HUES6 (cell line): ENCODE measurements at regions not wholly inside any gene's neighbourhood (a gene's known extent, or its start where the extent isn't known, plus 50 kb on each side); places are given as distances from the start of the nearest gene placed in this dataset.

ENCODE experiments used
- H3K27ac ChIP-seq: 2 replicates; pipeline ENCODE4 v1.7.0; 2013; ENCODE audit warnings: low read depth, mild to moderate bottlenecking, low read length, inconsistent platforms
- H3K27me3 ChIP-seq: 2 replicates; pipeline ENCODE4 v1.6.1; 2013; ENCODE audit warnings: low read length; ENCODE audit not compliant: control insufficient read depth, insufficient read depth
- H3K36me3 ChIP-seq: 2 replicates; pipeline ENCODE4 v1.6.1; 2013; ENCODE audit warnings: low read length; ENCODE audit not compliant: control insufficient read depth, insufficient read depth
- H3K4me1 ChIP-seq: 2 replicates; pipeline ENCODE4 v1.6.1; 2013; ENCODE audit warnings: low read length; ENCODE audit not compliant: control insufficient read depth, insufficient read depth
- H3K4me3 ChIP-seq: 2 replicates; pipeline ENCODE4 v1.5.1; 2013; ENCODE audit warnings: low read depth, low read length
- H3K9ac ChIP-seq: one replicate; pipeline ENCODE4 v1.6.1; 2013; ENCODE audit warnings: mild to moderate bottlenecking, low read length
- H3K9me3 ChIP-seq: 2 replicates; pipeline ENCODE4 v1.6.1; 2013; ENCODE audit warnings: low read depth, low read length; ENCODE audit not compliant: control insufficient read depth, insufficient read depth

- H3K4me3 ChIP-seq, result no peak overlapping the region
- H3K9ac ChIP-seq, result no peak overlapping the region
- no peak overlapping the region for H3K27ac ChIP-seq
- H3K27me3 ChIP-seq, result no peaks in the 10 kb centered on the region
- H3K9me3 ChIP-seq, result no peaks in the 10 kb centered on the region
- H3K4me1 ChIP-seq, result no peaks in the 10 kb centered on the region
- H3K36me3 ChIP-seq, result no peaks in the 10 kb centered on the region
Measured at GRCh38 chr15:93553167-93553935, 464.3 kb upstream of the RGMA start.

GRCh38 chr15:93543093-93543492, 454.1 kb upstream of the RGMA start:
- H3K27ac ChIP-seq, result no peak overlapping the region
- H3K36me3 ChIP-seq, result no peaks in the 10 kb centered on the region
- no peak overlapping the region for H3K4me3 ChIP-seq
- H3K4me1 ChIP-seq, result no peaks in the 10 kb centered on the region
- peaks cover 3% of the 10 kb centered on the region; the same call in 1 of the 2 replicates for H3K9me3 ChIP-seq
- H3K9ac ChIP-seq, result no peak overlapping the region
- no peaks in the 10 kb centered on the region for H3K27me3 ChIP-seq

DNA sequence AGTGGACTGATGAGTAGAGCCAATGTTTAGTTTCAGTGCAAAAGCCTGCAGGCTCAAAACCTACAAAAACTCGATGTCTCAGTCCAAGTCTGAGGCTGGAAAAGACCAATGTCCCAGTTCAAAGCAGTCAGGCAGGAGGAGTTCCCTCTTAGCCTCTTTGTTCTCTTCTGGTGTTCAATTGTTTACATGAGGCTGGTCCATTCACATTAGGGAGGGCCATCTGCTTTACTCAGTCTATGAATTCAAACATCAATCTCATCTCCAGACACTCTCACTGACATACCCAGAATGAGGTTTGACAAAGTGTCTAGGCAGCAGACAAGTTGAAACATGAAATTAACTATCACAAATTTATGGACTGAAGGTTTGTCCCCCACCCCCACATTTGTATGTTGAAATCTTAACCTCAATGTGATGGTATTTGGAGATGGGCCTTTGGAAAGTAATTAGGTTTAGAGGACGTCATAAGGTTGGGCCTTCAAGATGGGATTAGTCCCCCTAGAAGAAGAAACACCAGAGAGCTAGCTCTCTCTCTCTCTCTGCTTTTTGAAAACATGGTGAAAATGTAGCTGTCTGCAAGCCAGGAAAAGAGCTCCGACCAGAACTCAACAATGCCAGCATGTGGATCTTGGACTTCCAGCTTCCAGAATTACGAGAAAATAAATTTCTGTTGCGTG, 438.5 kb upstream of the RGMA start:
- no peak overlapping the region for H3K27ac ChIP-seq
- H3K36me3 ChIP-seq, result no peaks in the 10 kb centered on the region
- H3K9me3 ChIP-seq, result no peaks in the 10 kb centered on the region
- H3K4me1 ChIP-seq, result peaks cover 4% of the 10 kb centered on the region
- H3K27me3 ChIP-seq, result no peaks in the 10 kb centered on the region; the same call in 1 of the 2 replicates
- no peak overlapping the region for H3K4me3 ChIP-seq
- no peak overlapping the region for H3K9ac ChIP-seq

DNA sequence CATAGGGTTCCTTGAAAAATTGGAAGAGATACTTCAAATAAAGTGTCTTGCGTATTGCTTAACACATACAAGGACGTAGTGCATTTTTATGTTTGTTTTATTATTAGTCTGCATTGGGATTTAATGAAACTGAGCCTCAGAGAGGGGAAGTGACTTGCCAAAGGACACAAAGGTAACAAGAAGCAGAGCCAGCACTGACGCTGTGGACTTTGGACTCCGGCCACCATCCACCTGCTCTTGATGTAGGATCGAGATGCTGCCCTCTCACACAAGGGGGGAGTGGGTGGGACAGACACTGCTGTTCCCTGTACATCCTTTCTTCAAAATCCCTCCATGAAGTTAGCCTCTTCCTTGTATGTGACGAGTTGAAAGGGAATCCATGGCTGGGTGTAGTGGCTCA, 435.4 kb upstream of the RGMA start:
- Histone ChIP-seq H3K27ac (no peak overlapping the region), H3K4me3 (no peak overlapping the region), H3K36me3 (no peaks in the 10 kb centered on the region), H3K27me3 (no peaks in the 10 kb centered on the region), H3K9ac (no peak overlapping the region), H3K4me1 (peaks cover 4% of the 10 kb centered on the region), H3K9me3 (no peaks in the 10 kb centered on the region)

DNA sequence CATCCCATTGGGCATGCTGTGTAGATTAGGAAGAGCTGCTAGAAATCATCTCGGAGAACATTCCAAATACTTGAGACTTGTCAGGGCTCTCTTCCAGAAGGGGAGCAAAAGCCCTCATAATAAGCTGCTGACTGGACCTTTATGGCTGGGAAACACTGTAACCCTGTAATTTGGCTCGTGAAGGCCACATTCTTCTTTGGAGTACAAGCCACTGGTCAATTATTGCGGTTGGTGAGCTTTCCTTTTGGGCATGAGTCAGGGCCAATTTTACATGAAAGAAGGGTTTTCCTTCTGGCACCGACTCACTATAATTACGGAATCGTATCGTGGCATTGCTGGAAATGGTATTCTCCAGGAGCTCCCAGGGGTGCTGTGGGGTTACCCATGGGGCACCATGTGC, 434.5 kb upstream of the RGMA start:
- Histone ChIP-seq H3K9ac (no peak overlapping the region), H3K9me3 (no peaks in the 10 kb centered on the region), H3K27me3 (no peaks in the 10 kb centered on the region), H3K36me3 (no peaks in the 10 kb centered on the region), H3K4me1 (peaks cover 4% of the 10 kb centered on the region), H3K4me3 (no peak overlapping the region), H3K27ac (no peak overlapping the region)

GRCh38 chr15:93520206-93520605, 431.2 kb upstream of the RGMA start:
- Histone ChIP-seq H3K36me3 (no peaks in the 10 kb centered on the region), H3K27ac (no peak overlapping the region), H3K27me3 (no peaks in the 10 kb centered on the region), H3K4me3 (no peak overlapping the region), H3K9ac (no peak overlapping the region), H3K4me1 (no peaks in the 10 kb centered on the region), H3K9me3 (no peaks in the 10 kb centered on the region)

GRCh38 chr15:93519599-93519998, 430.6 kb upstream of the RGMA start:
- Histone ChIP-seq H3K27me3 (no peaks in the 10 kb centered on the region), H3K36me3 (no peaks in the 10 kb centered on the region), H3K9ac (no peak overlapping the region)

DNA sequence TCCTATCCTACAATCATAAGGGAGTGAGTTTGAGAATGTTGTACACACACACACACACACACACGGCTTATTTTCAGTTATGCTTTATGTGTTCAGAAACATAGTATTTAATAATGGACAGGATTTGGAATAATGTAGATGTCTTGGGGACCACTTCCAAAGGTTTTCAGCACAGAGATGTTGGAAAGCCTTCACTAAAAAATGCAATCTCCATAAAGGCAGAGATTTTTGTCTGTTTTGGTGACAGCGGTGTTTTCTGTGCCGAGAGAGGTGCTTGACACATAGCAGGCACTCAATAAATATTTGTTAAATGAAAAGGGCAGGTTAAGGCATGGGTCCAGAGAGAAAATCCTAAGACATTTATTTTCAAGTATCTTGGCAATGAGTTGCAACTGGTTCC, 428.2 kb upstream of the RGMA start:
- no peak overlapping the region for H3K9ac ChIP-seq
- H3K27me3 ChIP-seq, result no peaks in the 10 kb centered on the region
- H3K4me3 ChIP-seq, result no peak overlapping the region
- no peaks in the 10 kb centered on the region for H3K36me3 ChIP-seq
- no peaks in the 10 kb centered on the region for H3K9me3 ChIP-seq
- H3K4me1 ChIP-seq, result no peaks in the 10 kb centered on the region
- no peak overlapping the region for H3K27ac ChIP-seq

More at GRCh38 chr15:93519599-93519998, 430.6 kb upstream of the RGMA start:
- no peak overlapping the region for H3K27ac ChIP-seq
- H3K4me1 ChIP-seq, result no peaks in the 10 kb centered on the region
- H3K9me3 ChIP-seq, result no peaks in the 10 kb centered on the region
- no peak overlapping the region for H3K4me3 ChIP-seq

- no peak overlapping the region for H3K9ac ChIP-seq
- no peaks in the 10 kb centered on the region for H3K9me3 ChIP-seq
- no peak overlapping the region for H3K4me3 ChIP-seq
- no peak overlapping the region for H3K27ac ChIP-seq
- H3K4me1 ChIP-seq, result no peaks in the 10 kb centered on the region
- H3K36me3 ChIP-seq, result no peaks in the 10 kb centered on the region
- no peaks in the 10 kb centered on the region for H3K27me3 ChIP-seq
Measured at GRCh38 chr15:93515256-93516051, 426.4 kb upstream of the RGMA start.

DNA sequence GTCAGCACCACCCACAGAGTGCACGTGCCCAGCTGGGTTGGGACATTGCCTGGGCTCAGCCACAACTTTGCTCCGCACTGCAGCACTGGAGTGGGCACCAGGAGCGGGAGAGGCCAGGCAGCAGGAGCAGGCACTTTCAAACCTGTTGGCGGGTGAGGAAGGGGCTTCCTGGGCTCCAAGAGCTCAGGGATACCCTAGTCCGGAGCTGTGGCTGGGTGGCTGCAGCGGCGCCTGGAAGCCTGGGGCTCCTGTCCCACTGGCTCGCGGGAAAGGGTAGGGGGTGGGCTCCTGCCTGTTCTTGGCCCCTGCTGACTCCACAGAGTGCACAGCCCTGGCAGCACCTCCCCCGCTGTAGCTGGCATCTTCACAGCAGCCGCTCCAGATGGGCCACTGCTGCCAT, 417.6 kb upstream of the RGMA start:
- Histone ChIP-seq H3K9ac (no peak overlapping the region), H3K27ac (no peak overlapping the region), H3K27me3 (no peaks in the 10 kb centered on the region), H3K36me3 (no peaks in the 10 kb centered on the region), H3K9me3 (no peaks in the 10 kb centered on the region), H3K4me3 (no peak overlapping the region), H3K4me1 (no peaks in the 10 kb centered on the region)

DNA sequence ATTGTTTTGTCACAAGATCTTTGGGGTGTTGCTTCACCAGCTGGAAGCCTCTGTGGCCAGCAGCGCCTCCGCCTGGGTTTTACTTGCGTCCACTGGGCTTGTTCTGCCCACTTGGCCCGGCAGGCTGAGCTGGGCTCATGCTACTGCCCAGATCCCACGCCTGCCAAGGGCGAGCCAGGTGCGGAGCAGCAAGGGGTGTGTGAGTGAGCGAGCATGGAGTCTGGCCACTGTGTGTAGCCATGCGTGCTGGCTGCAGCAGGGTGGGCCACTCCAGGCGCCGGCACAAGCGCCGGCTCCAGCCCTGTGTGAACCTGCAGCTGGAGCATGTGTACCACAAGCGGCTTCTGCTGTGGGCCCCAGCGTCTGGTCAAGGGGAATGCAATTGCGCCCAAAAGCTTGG, 416.5 kb upstream of the RGMA start:
- Histone ChIP-seq H3K9me3 (no peaks in the 10 kb centered on the region), H3K9ac (no peak overlapping the region), H3K4me1 (no peaks in the 10 kb centered on the region), H3K4me3 (no peak overlapping the region), H3K27ac (no peak overlapping the region), H3K36me3 (no peaks in the 10 kb centered on the region), H3K27me3 (no peaks in the 10 kb centered on the region)
